Erythroblast (primary cell): ENCODE measurements at regions not wholly inside any gene's neighbourhood (a gene's known extent, or its start where the extent isn't known, plus 50 kb on each side); places are given as distances from the start of the nearest gene placed in this dataset.

Experiments
- GATA1 ChIP-seq: IDR thresholded peaks from 2 replicates; pipeline ENCODE4 v1.6.1; 2011; ENCODE audit warnings: low read depth, mild to moderate bottlenecking, control low read depth, low read length, moderate library complexity
- POLR2A ChIP-seq: IDR thresholded peaks from 2 replicates; pipeline ENCODE4 v1.6.1; 2011; ENCODE audit warnings: mild to moderate bottlenecking, low read length

GRCh38 chr9:80622508-80622907, 1050.7 kb downstream of the TLE4 start:
- TF ChIP-seq POLR2A (no peak), GATA1 (no peak)
